ENCODE measurements at regions not wholly inside any gene's neighbourhood (a gene's known extent, or its start where the extent isn't known, plus 50 kb on each side); places are given as distances from the start of the nearest gene placed in this dataset.

- no peak overlapping the region for H3K4me3 ChIP-seq
- H3K27ac ChIP-seq = no peak overlapping the region
These were observed 937.9 kb downstream of the TUSC7 start for GRCh38 chr3:117647435-117647834.

- Histone ChIP-seq H3K4me3 (no peak overlapping the region), H3K27ac (no peak overlapping the region)
These were observed 941.7 kb downstream of the TUSC7 start for GRCh38 chr3:117651246-117651645.

- no peak overlapping the region for H3K27ac ChIP-seq
- no peak overlapping the region for H3K4me3 ChIP-seq
These were observed 946.8 kb downstream of the TUSC7 start for GRCh38 chr3:117656391-117656790.

GRCh38 chr3:117657278-117657677 lies 947.7 kb downstream of the TUSC7 start:
- H3K27ac ChIP-seq = no peak overlapping the region
- no peak overlapping the region for H3K4me3 ChIP-seq

GRCh38 chr3:117660941-117661817 lies 951.6 kb downstream of the TUSC7 start:
- no peak overlapping the region for H3K4me3 ChIP-seq
- no peak overlapping the region for H3K27ac ChIP-seq

GRCh38 chr3:117661818-117662095 lies 952.2 kb downstream of the TUSC7 start:
- Histone ChIP-seq H3K27ac (no peak overlapping the region), H3K4me3 (no peak overlapping the region)

GRCh38 chr3:117665296-117665695 lies 955.7 kb downstream of the TUSC7 start:
- Histone ChIP-seq H3K4me3 (no peak overlapping the region), H3K27ac (no peak overlapping the region)

GRCh38 chr3:117666325-117666724 lies 956.7 kb downstream of the TUSC7 start:
- H3K27ac ChIP-seq = no peak overlapping the region
- no peak overlapping the region for H3K4me3 ChIP-seq

- Histone ChIP-seq H3K27ac (no peak overlapping the region), H3K4me3 (no peak overlapping the region)
These were observed 957.2 kb downstream of the TUSC7 start for GRCh38 chr3:117666812-117667211.

GRCh38 chr3:117669774-117670173 lies 960.2 kb downstream of the TUSC7 start:
- no peak overlapping the region for H3K4me3 ChIP-seq
- H3K27ac ChIP-seq = no peak overlapping the region

GRCh38 chr3:117671722-117672318 lies 962.2 kb downstream of the TUSC7 start:
- Histone ChIP-seq H3K27ac (no peak overlapping the region), H3K4me3 (no peak overlapping the region)

GRCh38 chr3:117674321-117674720 lies 964.7 kb downstream of the TUSC7 start:
- Histone ChIP-seq H3K4me3 (no peak overlapping the region), H3K27ac (no peak overlapping the region)

- no peak overlapping the region for H3K4me3 ChIP-seq
- H3K27ac ChIP-seq = no peak overlapping the region
These were observed 972.0 kb downstream of the TUSC7 start for GRCh38 chr3:117681619-117682018.

GRCh38 chr3:117687096-117687495 lies 977.5 kb downstream of the TUSC7 start:
- Histone ChIP-seq H3K27ac (no peak overlapping the region), H3K4me3 (no peak overlapping the region)

- Histone ChIP-seq H3K4me3 (no peak overlapping the region), H3K27ac (no peak overlapping the region)
These were observed 979.0 kb downstream of the TUSC7 start for GRCh38 chr3:117688583-117688982.

GRCh38 chr3:117691526-117691925 lies 981.9 kb downstream of the TUSC7 start:
- H3K4me3 ChIP-seq = no peak overlapping the region
- H3K27ac ChIP-seq = no peak overlapping the region

- no peak overlapping the region for H3K27ac ChIP-seq
- no peak overlapping the region for H3K4me3 ChIP-seq
These were observed 982.9 kb downstream of the TUSC7 start for GRCh38 chr3:117692416-117692995.

GRCh38 chr3:117695321-117695720 lies 985.7 kb downstream of the TUSC7 start:
- no peak overlapping the region for H3K4me3 ChIP-seq
- no peak overlapping the region for H3K27ac ChIP-seq

- no peak overlapping the region for H3K4me3 ChIP-seq
- no peak overlapping the region for H3K27ac ChIP-seq
These were observed 986.5 kb downstream of the TUSC7 start for GRCh38 chr3:117695871-117696645.

- Histone ChIP-seq H3K27ac (no peak overlapping the region), H3K4me3 (no peak overlapping the region)
These were observed 987.4 kb downstream of the TUSC7 start for GRCh38 chr3:117696851-117697407.

Data from skin epidermis (tissue), 12 donors.